ENCODE measurements at regions not wholly inside any gene's neighbourhood (a gene's known extent, or its start where the extent isn't known, plus 50 kb on each side); places are given as distances from the start of the nearest gene placed in this dataset.

DNA sequence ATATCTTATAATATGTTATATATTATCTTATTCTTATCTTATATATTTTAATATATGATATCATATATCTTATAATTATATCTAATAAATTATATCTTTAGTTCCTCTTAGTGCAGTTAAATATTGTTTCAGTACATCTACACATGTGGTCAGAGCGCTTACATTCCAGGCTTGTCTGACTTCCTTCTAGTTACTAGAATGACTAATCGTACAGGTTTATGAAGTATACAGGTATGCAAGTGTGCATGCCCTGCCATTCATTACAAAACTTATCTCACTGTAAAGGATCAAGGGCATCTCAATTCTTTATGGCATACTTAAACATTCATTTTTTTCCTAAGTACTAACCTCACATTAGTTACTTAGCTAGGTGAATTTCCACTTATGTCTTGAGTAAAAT is 1278.0 kb upstream of the MAP3K7 start:
- ChIA-PET CTCF (no interaction called here), POLR2A (no interaction called here)
- DNase-seq (ENCODE audit: low read depth, low spot score), result no peak
- TF ChIP-seq, protein P1, sequence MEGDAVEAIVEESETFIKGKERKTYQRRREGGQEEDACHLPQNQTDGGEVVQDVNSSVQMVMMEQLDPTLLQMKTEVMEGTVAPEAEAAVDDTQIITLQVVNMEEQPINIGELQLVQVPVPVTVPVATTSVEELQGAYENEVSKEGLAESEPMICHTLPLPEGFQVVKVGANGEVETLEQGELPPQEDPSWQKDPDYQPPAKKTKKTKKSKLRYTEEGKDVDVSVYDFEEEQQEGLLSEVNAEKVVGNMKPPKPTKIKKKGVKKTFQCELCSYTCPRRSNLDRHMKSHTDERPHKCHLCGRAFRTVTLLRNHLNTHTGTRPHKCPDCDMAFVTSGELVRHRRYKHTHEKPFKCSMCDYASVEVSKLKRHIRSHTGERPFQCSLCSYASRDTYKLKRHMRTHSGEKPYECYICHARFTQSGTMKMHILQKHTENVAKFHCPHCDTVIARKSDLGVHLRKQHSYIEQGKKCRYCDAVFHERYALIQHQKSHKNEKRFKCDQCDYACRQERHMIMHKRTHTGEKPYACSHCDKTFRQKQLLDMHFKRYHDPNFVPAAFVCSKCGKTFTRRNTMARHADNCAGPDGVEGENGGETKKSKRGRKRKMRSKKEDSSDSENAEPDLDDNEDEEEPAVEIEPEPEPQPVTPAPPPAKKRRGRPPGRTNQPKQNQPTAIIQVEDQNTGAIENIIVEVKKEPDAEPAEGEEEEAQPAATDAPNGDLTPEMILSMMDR (IDR thresholded peaks at IDR 0.05; ENCODE audit: low read depth, low read length), result no peak
- Histone ChIP-seq H3K4me3 (ENCODE audit: low read depth, low read length) (no peak overlapping the region), H3K27ac (ENCODE audit: low read depth, low read length) (no peak overlapping the region), H3K27me3 (ENCODE audit: control insufficient read depth, insufficient read depth, low read length) (no peaks in the 10 kb centered on the region), H3K9me3 (ENCODE audit: control insufficient read depth, insufficient read depth, low read length) (0 out of 2 replicates have a peak, but pooled peaks cover 2% of the 10 kb centered on the region)

DNA sequence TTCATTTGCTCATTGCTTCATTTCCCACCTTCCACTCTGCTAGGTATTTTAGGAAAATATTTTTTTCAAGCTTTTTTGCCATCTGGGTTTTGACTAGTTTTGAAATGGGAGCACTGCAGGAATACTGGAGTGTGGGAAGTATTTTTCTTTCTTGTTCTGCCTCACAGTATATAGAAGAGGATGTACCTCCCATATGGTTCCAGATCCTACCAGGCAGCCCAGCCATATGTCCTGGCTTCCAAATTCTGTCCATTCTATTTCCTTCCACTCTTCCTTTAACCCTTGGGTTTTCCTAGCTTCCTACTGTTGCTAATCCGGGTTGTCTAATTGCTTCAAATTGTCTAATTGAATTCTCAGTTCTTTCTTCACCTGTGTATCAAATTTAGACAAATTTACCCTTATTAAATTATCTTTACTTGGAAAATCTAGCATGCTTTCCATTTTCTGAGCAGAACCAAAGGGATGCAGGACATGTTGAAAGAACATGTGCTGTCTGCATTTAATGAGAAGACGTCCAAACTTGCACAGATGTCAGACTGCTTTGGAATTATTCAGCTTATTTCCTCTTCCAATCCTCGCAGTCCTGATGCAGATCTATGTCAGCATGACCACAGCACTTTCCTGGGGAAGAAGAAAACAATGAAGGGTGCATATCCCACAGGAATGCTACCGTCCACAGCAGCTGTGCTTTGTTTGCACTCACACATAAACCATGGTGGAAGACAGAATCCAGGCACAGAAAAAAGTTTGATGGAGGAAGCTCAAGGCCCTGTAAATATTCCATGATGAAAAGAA is 1273.9 kb upstream of the MAP3K7 start:
- H3K9me3 ChIP-seq (ENCODE audit: control insufficient read depth, insufficient read depth, low read length), result 0 out of 2 replicates have a peak, but pooled peaks cover 2% of the 10 kb centered on the region
- TF ChIP-seq, protein P1 (IDR thresholded peaks at IDR 0.05; ENCODE audit: low read depth, low read length), result no peak
- ChIA-PET CTCF (no interaction called here), POLR2A (no interaction called here)
- no peak overlapping the region for H3K4me3 ChIP-seq (ENCODE audit: low read depth, low read length)
- peak; percentile 15 for DNase-seq (ENCODE audit: low read depth, low spot score)
- H3K27ac ChIP-seq (ENCODE audit: low read depth, low read length), result no peak overlapping the region
- H3K27me3 ChIP-seq (ENCODE audit: control insufficient read depth, insufficient read depth, low read length), result no peaks in the 10 kb centered on the region

DNA sequence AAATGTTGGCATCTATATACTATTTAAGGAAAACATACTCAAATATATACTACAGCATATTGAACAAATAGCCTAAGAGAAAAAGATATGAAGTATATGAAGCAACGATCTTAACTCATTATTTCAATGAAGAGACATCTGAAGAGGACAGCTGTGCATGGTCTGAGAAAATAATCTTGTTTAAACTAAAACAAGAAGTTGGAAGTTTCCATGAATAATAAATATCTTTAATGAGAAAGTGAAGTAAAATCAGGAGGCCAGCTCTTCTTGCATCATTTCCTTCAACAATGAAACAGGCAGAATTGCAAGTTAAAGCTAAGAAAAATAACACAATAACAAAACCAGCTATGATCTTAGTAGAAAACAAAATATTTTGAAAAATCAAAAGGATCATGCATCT is 1265.4 kb upstream of the MAP3K7 start:
- ChIA-PET CTCF (no interaction called here), POLR2A (no interaction called here)
- DNase-seq (ENCODE audit: low read depth, low spot score), result no peak
- no peaks in the 10 kb centered on the region; the same call in 1 of the 2 replicates for H3K9me3 ChIP-seq (ENCODE audit: control insufficient read depth, insufficient read depth, low read length)
- H3K4me3 ChIP-seq (ENCODE audit: low read depth, low read length), result no peak overlapping the region
- no peak overlapping the region for H3K27ac ChIP-seq (ENCODE audit: low read depth, low read length)
- TF ChIP-seq, protein P1 (IDR thresholded peaks at IDR 0.05; ENCODE audit: low read depth, low read length), result no peak
- H3K27me3 ChIP-seq (ENCODE audit: control insufficient read depth, insufficient read depth, low read length), result no peaks in the 10 kb centered on the region

DNA sequence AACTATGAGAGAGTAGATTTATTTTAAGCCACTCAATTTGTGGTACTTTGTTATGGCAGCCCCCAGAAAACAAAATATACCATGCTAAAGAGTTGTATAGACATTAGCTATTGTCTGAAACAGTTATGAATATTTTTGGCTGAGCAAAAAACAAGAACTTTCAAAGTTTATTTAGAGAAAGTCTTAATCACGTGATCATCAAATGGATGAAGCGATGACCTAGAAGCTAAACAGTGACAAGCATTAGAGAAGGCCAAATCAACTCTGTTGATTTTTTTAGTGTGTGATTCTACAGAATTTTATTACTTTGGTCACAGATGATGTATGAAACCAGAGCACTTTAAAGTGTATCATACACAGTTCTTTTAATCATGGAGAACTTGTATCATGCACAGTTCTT is 1247.9 kb upstream of the MAP3K7 start:
- no peak for DNase-seq (ENCODE audit: low read depth, low spot score)
- ChIA-PET CTCF (no interaction called here), POLR2A (no interaction called here)
- Histone ChIP-seq H3K27ac (ENCODE audit: low read depth, low read length) (no peak overlapping the region), H3K4me3 (ENCODE audit: low read depth, low read length) (no peak overlapping the region), H3K9me3 (ENCODE audit: control insufficient read depth, insufficient read depth, low read length) (no peaks in the 10 kb centered on the region), H3K27me3 (ENCODE audit: control insufficient read depth, insufficient read depth, low read length) (no peaks in the 10 kb centered on the region)
- TF ChIP-seq, protein P1 (IDR thresholded peaks at IDR 0.05; ENCODE audit: low read depth, low read length), result no peak

DNA sequence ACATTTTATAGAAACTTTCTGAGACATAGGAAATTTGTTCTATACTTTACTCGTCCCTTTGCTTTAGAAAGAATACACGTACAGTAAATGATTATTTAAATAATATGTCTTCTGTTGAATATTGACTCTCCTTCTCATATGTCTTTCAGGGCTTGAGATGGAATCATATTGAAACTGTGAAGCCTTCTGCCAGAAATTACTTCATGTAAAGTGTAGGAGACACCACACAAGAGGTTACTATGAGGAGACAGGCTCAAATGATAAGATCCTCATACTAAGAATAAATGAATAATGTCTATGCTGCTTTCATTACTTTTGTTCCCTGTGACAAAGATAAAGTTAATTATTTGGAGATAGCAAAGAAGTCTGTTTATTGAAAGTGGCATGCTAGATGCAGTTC is 1240.3 kb upstream of the MAP3K7 start:
- POLR2A ChIA-PET, result no interaction called here
- H3K27ac ChIP-seq (ENCODE audit: low read depth, low read length), result no peak overlapping the region
- no peak for DNase-seq (ENCODE audit: low read depth, low spot score)
- TF ChIP-seq, protein P1 (IDR thresholded peaks at IDR 0.05; ENCODE audit: low read depth, low read length), result no peak
- H3K4me3 ChIP-seq (ENCODE audit: low read depth, low read length), result no peak overlapping the region
- H3K9me3 ChIP-seq (ENCODE audit: control insufficient read depth, insufficient read depth, low read length), result no peaks in the 10 kb centered on the region
- CTCF ChIA-PET, result no interaction called here
- H3K27me3 ChIP-seq (ENCODE audit: control insufficient read depth, insufficient read depth, low read length), result no peaks in the 10 kb centered on the region

Measured in AG04450 (cell line).